Panc1 (cell line): ENCODE measurements at regions not wholly inside any gene's neighbourhood (a gene's known extent, or its start where the extent isn't known, plus 50 kb on each side); places are given as distances from the start of the nearest gene placed in this dataset.

Experiments
- CTCF ChIP-seq: fragments of 450-650 bp; IDR thresholded peaks from 2 replicates; pipeline ENCODE4 v1.5.1; 2017; ENCODE audit warnings: mild to moderate bottlenecking
- POLR2AphosphoS5 ChIP-seq: IDR thresholded peaks from 2 replicates; pipeline ENCODE4 v1.6.1; 2012; ENCODE audit warnings: mild to moderate bottlenecking, low read depth, low read length, moderate library complexity
- REST ChIP-seq, 2 experiments: IDR thresholded peaks; 2 replicates each; pipeline ENCODE4 v1.6.1; 2011 to 2012; ENCODE audit warnings: low read depth in 2 of 2, control low read depth in 1 of 2, low read length in 1 of 2, mild to moderate bottlenecking in 1 of 2, moderate library complexity in 1 of 2; ENCODE audit not compliant: insufficient read depth in 1 of 2
- TCF7L2 ChIP-seq: IDR thresholded peaks from 2 replicates; pipeline ENCODE4 v1.6.1; 2011; ENCODE audit warnings: mild to moderate bottlenecking, low read depth, low read length, inconsistent platforms

DNA sequence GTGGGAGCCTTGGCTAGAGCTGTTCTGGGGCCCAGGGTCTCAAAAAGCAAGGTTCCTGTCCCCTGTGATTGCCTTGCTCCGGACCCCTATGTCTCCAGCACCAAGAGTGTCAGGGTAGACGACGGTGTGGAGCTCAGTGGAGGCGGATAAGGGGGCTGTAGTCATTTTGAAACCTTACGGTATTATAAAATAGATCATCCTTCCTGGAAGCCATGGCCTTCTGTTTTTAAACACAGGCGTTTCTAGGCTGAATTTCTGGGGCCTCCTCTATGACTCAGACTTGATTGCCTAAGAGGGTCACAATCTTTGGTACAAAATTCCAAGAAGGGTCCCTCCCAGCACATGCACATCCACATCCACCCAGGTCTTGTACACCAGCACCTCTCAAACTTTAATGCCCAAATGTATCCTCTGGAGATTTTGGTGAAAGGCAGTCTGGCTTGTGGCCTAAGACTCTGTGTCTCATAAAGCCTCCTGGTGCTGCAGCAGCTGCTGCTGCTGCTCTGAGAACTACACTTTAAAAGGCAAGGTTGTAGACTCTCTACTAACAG lies 70.5 kb upstream of the XCR1 start:
- TF ChIP-seq CTCF (no peak), REST (IDR thresholded peaks at IDR 0.05; ENCODE audit: insufficient read depth in 1 of 2, low read depth in 2 of 2, low read length in 1 of 2) (no peak), TCF7L2 (no peak), POLR2AphosphoS5 (no peak)
